Aorta (tissue), 5 donors: ENCODE measurements at regions not wholly inside any gene's neighbourhood (a gene's known extent, or its start where the extent isn't known, plus 50 kb on each side); places are given as distances from the start of the nearest gene placed in this dataset.

ENCODE experiments used
- ATAC-seq: fragments of 200-7000 bp; cut with Tn5 transposase; one replicate; pipeline ENCODE4 v1.9.1; 2022; ENCODE audit warnings: moderate library complexity; ENCODE audit not compliant: low FRiP score
- DNase-seq, 2 donors: peaks; one replicate each; pipeline ENCODE4 v3.0.0-alpha.2; 2020
- H3K27ac ChIP-seq, 2 donors: one replicate each; pipeline ENCODE4 v1.5.1; 2013; ENCODE audit warnings: low read length in 2 of 2, mild to moderate bottlenecking in 2 of 2, moderate library complexity in 2 of 2, control low read depth in 1 of 2, inconsistent platforms in 1 of 2, low read depth in 1 of 2
- H3K27me3 ChIP-seq, 2 donors: one replicate each; pipeline ENCODE4 v1.6.1; 2013; ENCODE audit warnings: control low read depth in 1 of 2, low read length in 1 of 2, mild to moderate bottlenecking in 1 of 2, moderate library complexity in 1 of 2; ENCODE audit not compliant: insufficient read depth in 2 of 2, control insufficient read depth in 1 of 2
- H3K36me3 ChIP-seq, 2 donors: one replicate each; pipeline ENCODE4 v1.6.1; 2013; ENCODE audit warnings: control low read depth in 1 of 2, low read length in 1 of 2, mild to moderate bottlenecking in 1 of 2; ENCODE audit not compliant: insufficient read depth in 2 of 2, control insufficient read depth in 1 of 2
- H3K4me1 ChIP-seq, 2 donors: one replicate each; pipeline ENCODE4 v1.6.1; 2013; ENCODE audit warnings: low read length in 2 of 2, control low read depth in 1 of 2, mild to moderate bottlenecking in 1 of 2, moderate library complexity in 1 of 2; ENCODE audit not compliant: insufficient read depth in 2 of 2, control insufficient read depth in 1 of 2
- H3K4me3 ChIP-seq, 2 donors: one replicate each; pipeline ENCODE4 v1.5.1; 2013; ENCODE audit warnings: low read length in 2 of 2, control low read depth in 1 of 2, mild to moderate bottlenecking in 1 of 2
- H3K9me3 ChIP-seq: one replicate; pipeline ENCODE4 v1.6.1; 2013; ENCODE audit warnings: mild to moderate bottlenecking, low read length; ENCODE audit not compliant: control insufficient read depth
- WGBS, 2 donors: extraction: QIAGEN DNeasy Blood & Tissue Kit; methylation state at CpG; one replicate each; pipeline ENCODE4 v1.1.7; 2013; 5-methylcytosine and 5-hydroxymethylcytosine counted together
- intact Hi-C, 2 donors: fragments of 100-400 bp; cut with DNase I; formaldehyde crosslinking; loops; one replicate each; pipeline versions ENCODE4 v1.14.2 to v1.15.0; 2022
- donor health status: healthy with polysubstance abuse.
- donor health status: Bipolar disorder and iron deficiency.
- donor health status: DM: no; HTN: no; CAD: no.
- donor health status: DM: no; HTN: no; CAD: no.
- donor health status: DM: yes; HTN: yes; CAD: no.

DNA sequence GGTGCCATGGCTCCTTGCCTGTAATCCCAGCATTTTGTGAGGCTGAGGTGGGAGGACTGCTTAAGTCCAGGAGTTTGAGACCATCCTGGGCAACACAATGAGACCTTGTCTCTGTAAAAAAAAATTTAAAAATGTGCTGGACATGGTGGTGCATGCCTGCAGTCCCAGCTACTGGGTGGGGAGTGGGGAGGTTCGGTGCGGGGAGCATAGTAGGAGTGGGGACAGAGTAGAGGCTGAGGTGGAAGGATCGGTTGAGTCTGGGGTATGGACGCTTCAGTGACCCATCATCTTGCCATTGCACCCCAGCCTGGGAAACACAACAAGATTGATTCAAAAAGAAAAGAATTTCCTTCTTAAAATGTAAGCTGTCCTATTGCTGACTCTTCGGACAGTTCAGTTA is 1490.0 kb upstream of the GBE1 start:
- Histone ChIP-seq H3K4me1 (no peaks in the 10 kb centered on the region), H3K27ac (no peak overlapping the region), H3K9me3 (no peaks in the 10 kb centered on the region), H3K36me3 (no peaks in the 10 kb centered on the region), H3K27me3 (no peaks in the 10 kb centered on the region), H3K4me3 (no peak overlapping the region)
- DNase-seq (peak in 1 of 2 donors; percentile 54), ATAC-seq (no peak)
- intact Hi-C loops: no loop called here
- WGBS, 2 donors: 92 to 95% methylated on average over 5 of the region's 5 CpGs

GRCh38 chr3:83250613-83251012 is 1489.2 kb upstream of the GBE1 start:
- Histone ChIP-seq H3K4me1 (no peaks in the 10 kb centered on the region), H3K9me3 (no peaks in the 10 kb centered on the region), H3K27ac (no peak overlapping the region), H3K36me3 (no peaks in the 10 kb centered on the region), H3K4me3 (no peak overlapping the region), H3K27me3 (no peaks in the 10 kb centered on the region)
- 65 to 70% methylated on average over 1 of the region's 1 CpG for WGBS, 2 donors
- DNase-seq (no peak), ATAC-seq (no peak)
- intact Hi-C loops: no loop called here

DNA sequence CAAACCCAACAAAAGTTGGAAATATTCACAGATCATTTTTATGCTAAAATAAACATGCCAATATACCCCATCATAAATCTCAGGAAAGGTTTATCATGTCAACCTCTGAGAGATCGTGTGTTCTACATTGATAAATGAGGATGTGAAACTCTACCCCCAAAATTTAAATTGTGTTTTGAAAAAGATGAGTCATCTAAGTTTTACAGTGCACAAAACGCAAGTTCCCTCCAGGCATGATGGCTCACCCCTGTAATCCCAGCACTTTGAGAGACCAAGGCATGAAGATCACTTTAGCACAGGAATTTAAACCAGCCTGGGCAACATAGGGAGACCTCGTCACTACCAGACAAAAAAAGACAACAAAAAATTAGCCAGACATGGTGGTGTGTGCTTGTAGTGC is 1487.0 kb upstream of the GBE1 start:
- no peak for ATAC-seq

GRCh38 chr3:83235180-83235814 is 1473.9 kb upstream of the GBE1 start:
- intact Hi-C loops: no loop called here

More for the DNA sequence above, 1487.0 kb upstream of the GBE1 start:
- 46 to 54% methylated on average over 3 of the region's 3 CpGs for WGBS, 2 donors
- Histone ChIP-seq H3K27ac (no peak overlapping the region), H3K36me3 (no peaks in the 10 kb centered on the region), H3K4me3 (no peak overlapping the region), H3K27me3 (no peaks in the 10 kb centered on the region), H3K9me3 (no peaks in the 10 kb centered on the region), H3K4me1 (no peaks in the 10 kb centered on the region)
- no peak for DNase-seq
- intact Hi-C loops: no loop called here

GRCh38 chr3:83233715-83234114 is 1472.3 kb upstream of the GBE1 start:
- 82 to 84% methylated on average over 6 of the region's 6 CpGs for WGBS, 2 donors
- intact Hi-C loops: no loop called here
- no peaks in the 10 kb centered on the region for H3K4me1 ChIP-seq
- ATAC-seq (no peak), DNase-seq (no peak)
- H3K27ac ChIP-seq: no peak overlapping the region
- no peaks in the 10 kb centered on the region for H3K27me3 ChIP-seq
- no peak overlapping the region for H3K4me3 ChIP-seq
- no peaks in the 10 kb centered on the region for H3K36me3 ChIP-seq
- no peaks in the 10 kb centered on the region for H3K9me3 ChIP-seq

More at GRCh38 chr3:83235180-83235814, 1473.9 kb upstream of the GBE1 start:
- H3K27ac ChIP-seq: no peak overlapping the region
- H3K4me3 ChIP-seq: no peak overlapping the region
- DNase-seq (no peak), ATAC-seq (no peak)
- H3K27me3 ChIP-seq: no peaks in the 10 kb centered on the region
- H3K36me3 ChIP-seq: no peaks in the 10 kb centered on the region
- 72 to 74% methylated on average over 4 of the region's 4 CpGs for WGBS, 2 donors
- no peaks in the 10 kb centered on the region for H3K9me3 ChIP-seq
- H3K4me1 ChIP-seq: no peaks in the 10 kb centered on the region

- 66 to 79% methylated on average over 3 of the region's 3 CpGs for WGBS, 2 donors
- DNase-seq: no peak
- ATAC-seq: no peak
- intact Hi-C loops: no loop called here
- Histone ChIP-seq H3K4me1 (no peaks in the 10 kb centered on the region), H3K9me3 (no peaks in the 10 kb centered on the region), H3K27me3 (no peaks in the 10 kb centered on the region), H3K27ac (no peak overlapping the region), H3K36me3 (no peaks in the 10 kb centered on the region), H3K4me3 (no peak overlapping the region)
These were observed 1469.4 kb upstream of the GBE1 start for GRCh38 chr3:83230841-83231240.

GRCh38 chr3:83230376-83230775 is 1468.9 kb upstream of the GBE1 start:
- 70% methylated on average over 1 of the region's 1 CpG for WGBS, 2 donors
- DNase-seq: no peak
- H3K9me3 ChIP-seq: no peaks in the 10 kb centered on the region

DNA sequence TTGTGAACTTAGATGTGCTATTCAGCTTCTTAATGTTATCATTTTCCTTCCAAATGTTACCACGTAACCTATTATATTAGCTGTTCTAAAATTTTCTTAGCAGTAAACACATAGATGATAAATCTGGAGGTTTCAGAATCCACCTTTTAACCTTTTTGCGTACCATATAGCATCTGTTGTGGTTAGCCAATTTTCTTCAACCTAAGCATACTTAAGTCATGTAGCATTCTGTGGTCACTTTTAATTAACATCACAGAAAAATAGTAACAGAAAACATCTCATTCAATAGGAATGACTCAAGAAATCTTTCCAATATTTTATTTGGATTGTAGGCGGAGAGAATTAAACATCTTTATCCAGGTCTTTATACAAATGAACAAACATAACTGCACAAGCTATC is 1465.3 kb upstream of the GBE1 start:
- H3K27me3 ChIP-seq: no peaks in the 10 kb centered on the region
- H3K36me3 ChIP-seq: no peaks in the 10 kb centered on the region
- H3K4me3 ChIP-seq: no peak overlapping the region
- no peaks in the 10 kb centered on the region for H3K9me3 ChIP-seq
- WGBS, 2 donors: 91 to 95% methylated on average over 3 of the region's 3 CpGs
- intact Hi-C loops: no loop called here
- H3K27ac ChIP-seq: no peak overlapping the region
- DNase-seq: no peak
- H3K4me1 ChIP-seq: no peaks in the 10 kb centered on the region
- ATAC-seq: no peak

More at GRCh38 chr3:83230376-83230775, 1468.9 kb upstream of the GBE1 start:
- no peak overlapping the region for H3K27ac ChIP-seq
- H3K4me3 ChIP-seq: no peak overlapping the region
- H3K4me1 ChIP-seq: no peaks in the 10 kb centered on the region
- intact Hi-C loops: no loop called here
- ATAC-seq: no peak
- no peaks in the 10 kb centered on the region for H3K36me3 ChIP-seq
- H3K27me3 ChIP-seq: no peaks in the 10 kb centered on the region

- Histone ChIP-seq H3K9me3 (no peaks in the 10 kb centered on the region), H3K27me3 (no peaks in the 10 kb centered on the region), H3K4me3 (no peak overlapping the region), H3K27ac (no peak overlapping the region), H3K4me1 (no peaks in the 10 kb centered on the region), H3K36me3 (no peaks in the 10 kb centered on the region)
- ATAC-seq: no peak
- 20 to 25% methylated on average over 5 of the region's 5 CpGs for WGBS, 2 donors
- intact Hi-C loops: no loop called here
- no peak for DNase-seq
These were observed 1462.8 kb upstream of the GBE1 start for GRCh38 chr3:83224101-83224868.
